Muscle layer of duodenum (tissue), 2 donors: ENCODE measurements at regions not wholly inside any gene's neighbourhood (a gene's known extent, or its start where the extent isn't known, plus 50 kb on each side); places are given as distances from the start of the nearest gene placed in this dataset.

Experiments used
- H3K27ac ChIP-seq: one replicate; pipeline ENCODE4 v1.7.0; 2013; ENCODE audit warnings: mild to moderate bottlenecking, low read length
- H3K27me3 ChIP-seq: one replicate; pipeline ENCODE4 v1.7.0; 2013; ENCODE audit warnings: low read depth, mild to moderate bottlenecking, control low read depth, low read length
- H3K36me3 ChIP-seq, 2 donors: one replicate each; pipeline ENCODE4 v1.7.0; 2013; ENCODE audit warnings: low read length in 2 of 2, control low read depth in 1 of 2, mild to moderate bottlenecking in 1 of 2; ENCODE audit not compliant: insufficient read depth in 2 of 2, control insufficient read depth in 1 of 2
- H3K4me1 ChIP-seq, 2 donors: one replicate each; pipeline ENCODE4 v1.7.0; 2013; ENCODE audit warnings: low read length in 2 of 2, mild to moderate bottlenecking in 2 of 2, control low read depth in 1 of 2, moderate library complexity in 1 of 2; ENCODE audit not compliant: insufficient read depth in 2 of 2, control insufficient read depth in 1 of 2
- H3K4me3 ChIP-seq, 2 donors: one replicate each; pipeline ENCODE4 v1.7.0; 2013; ENCODE audit warnings: low read length in 2 of 2, low read depth in 1 of 2, mild to moderate bottlenecking in 1 of 2
- H3K9me3 ChIP-seq, 2 donors: one replicate each; pipeline ENCODE4 v1.7.0; 2013; ENCODE audit warnings: low read length in 2 of 2, control low read depth in 1 of 2, mild to moderate bottlenecking in 1 of 2; ENCODE audit not compliant: control insufficient read depth in 1 of 2
- donor health status: healthy.

- no peaks in the 10 kb centered on the region for H3K9me3 ChIP-seq
- no peaks in the 10 kb centered on the region for H3K27me3 ChIP-seq
- no peaks in the 10 kb centered on the region for H3K36me3 ChIP-seq
- no peaks in the 10 kb centered on the region for H3K4me1 ChIP-seq
- H3K27ac ChIP-seq, result no peak overlapping the region
- no peak overlapping the region for H3K4me3 ChIP-seq
Observed at GRCh38 chr1:185492089-185492825, 175.2 kb upstream of the IVNS1ABP start.

- no peaks in the 10 kb centered on the region for H3K9me3 ChIP-seq
- H3K27me3 ChIP-seq, result no peaks in the 10 kb centered on the region
- H3K4me1 ChIP-seq, result no peaks in the 10 kb centered on the region
- H3K36me3 ChIP-seq, result no peaks in the 10 kb centered on the region
- no peak overlapping the region for H3K27ac ChIP-seq
- H3K4me3 ChIP-seq, result no peak overlapping the region
Observed at GRCh38 chr1:185491604-185492003, 174.6 kb upstream of the IVNS1ABP start.

- H3K9me3 ChIP-seq, result no peaks in the 10 kb centered on the region
- no peaks in the 10 kb centered on the region for H3K36me3 ChIP-seq
- no peaks in the 10 kb centered on the region for H3K27me3 ChIP-seq
- H3K4me1 ChIP-seq, result no peaks in the 10 kb centered on the region
- no peak overlapping the region for H3K27ac ChIP-seq
- H3K4me3 ChIP-seq, result no peak overlapping the region
Observed at GRCh38 chr1:185490924-185491323, 173.9 kb upstream of the IVNS1ABP start.

- H3K4me3 ChIP-seq, result no peak overlapping the region
- H3K27ac ChIP-seq, result no peak overlapping the region
- no peaks in the 10 kb centered on the region for H3K27me3 ChIP-seq
- no peaks in the 10 kb centered on the region for H3K4me1 ChIP-seq
- no peaks in the 10 kb centered on the region for H3K36me3 ChIP-seq
- H3K9me3 ChIP-seq, result no peaks in the 10 kb centered on the region
Observed at GRCh38 chr1:185489406-185489805, 172.4 kb upstream of the IVNS1ABP start.

- no peaks in the 10 kb centered on the region for H3K4me1 ChIP-seq
- peaks cover 0 to under 1% of the 10 kb centered on the region in 2 donors for H3K36me3 ChIP-seq
- H3K27me3 ChIP-seq, result no peaks in the 10 kb centered on the region
- H3K4me3 ChIP-seq, result no peak overlapping the region
- H3K27ac ChIP-seq, result peak overlapping the region; percentile 14
- H3K9me3 ChIP-seq, result no peaks in the 10 kb centered on the region
Observed at GRCh38 chr1:185488808-185489207, 171.8 kb upstream of the IVNS1ABP start.

- H3K27me3 ChIP-seq, result no peaks in the 10 kb centered on the region
- peaks cover 0 to 6% of the 10 kb centered on the region in 2 donors for H3K36me3 ChIP-seq
- no peak overlapping the region for H3K4me3 ChIP-seq
- no peaks in the 10 kb centered on the region for H3K9me3 ChIP-seq
- H3K4me1 ChIP-seq, result no peaks in the 10 kb centered on the region
- H3K27ac ChIP-seq, result no peak overlapping the region
Observed at GRCh38 chr1:185487936-185488335, 170.9 kb upstream of the IVNS1ABP start.

- no peaks in the 10 kb centered on the region for H3K9me3 ChIP-seq
- no peak overlapping the region for H3K4me3 ChIP-seq
- no peaks in the 10 kb centered on the region for H3K27me3 ChIP-seq
- no peaks in the 10 kb centered on the region for H3K4me1 ChIP-seq
- H3K36me3 ChIP-seq, result peaks cover 0 to 6% of the 10 kb centered on the region in 2 donors
- no peak overlapping the region for H3K27ac ChIP-seq
Observed at GRCh38 chr1:185487026-185487425, 170.0 kb upstream of the IVNS1ABP start.

GRCh38 chr1:185486346-185486745 is 169.3 kb upstream of the IVNS1ABP start:
- Histone ChIP-seq H3K27me3 (no peaks in the 10 kb centered on the region), H3K4me3 (no peak overlapping the region), H3K36me3 (peaks cover 0 to 6% of the 10 kb centered on the region in 2 donors), H3K9me3 (no peaks in the 10 kb centered on the region), H3K27ac (no peak overlapping the region), H3K4me1 (no peaks in the 10 kb centered on the region)

GRCh38 chr1:185483664-185484450 is 166.8 kb upstream of the IVNS1ABP start:
- Histone ChIP-seq H3K9me3 (no peaks in the 10 kb centered on the region), H3K36me3 (peaks cover 0 to 6% of the 10 kb centered on the region in 2 donors), H3K4me3 (no peak overlapping the region), H3K4me1 (no peaks in the 10 kb centered on the region), H3K27me3 (no peaks in the 10 kb centered on the region), H3K27ac (no peak overlapping the region)

GRCh38 chr1:185483217-185483616 is 166.2 kb upstream of the IVNS1ABP start:
- no peak overlapping the region for H3K27ac ChIP-seq
- H3K9me3 ChIP-seq, result no peaks in the 10 kb centered on the region
- peaks cover 0 to 6% of the 10 kb centered on the region in 2 donors for H3K36me3 ChIP-seq
- no peak overlapping the region for H3K4me3 ChIP-seq
- H3K4me1 ChIP-seq, result no peaks in the 10 kb centered on the region
- H3K27me3 ChIP-seq, result no peaks in the 10 kb centered on the region

- H3K9me3 ChIP-seq, result no peaks in the 10 kb centered on the region
- H3K4me1 ChIP-seq, result no peaks in the 10 kb centered on the region
- H3K27me3 ChIP-seq, result no peaks in the 10 kb centered on the region
- peaks cover 0 to 6% of the 10 kb centered on the region in 2 donors for H3K36me3 ChIP-seq
- no peak overlapping the region for H3K27ac ChIP-seq
- H3K4me3 ChIP-seq, result no peak overlapping the region
Observed at GRCh38 chr1:185480545-185480944, 163.5 kb upstream of the IVNS1ABP start.
